ENCODE measurements at regions not wholly inside any gene's neighbourhood (a gene's known extent, or its start where the extent isn't known, plus 50 kb on each side); places are given as distances from the start of the nearest gene placed in this dataset.

GRCh38 chr11:134675983-134676382, 263.9 kb upstream of the B3GAT1 start:
- no peak for TF ChIP-seq FOXP1 (IDR thresholded peaks at IDR 0.05)
- TF ChIP-seq FOXP1 (CRISPR knock-in tag; IDR thresholded peaks at IDR 0.05) = no peak
- TF ChIP-seq POLR2A (IDR thresholded peaks at IDR 0.05; ENCODE audit: insufficient read depth in 1 of 2, low read depth in 2 of 2, low read length in 2 of 2) = no peak
- TF ChIP-seq SKIL (CRISPR knock-in tag; IDR thresholded peaks at IDR 0.05; ENCODE audit: borderline replicate concordance) = no peak
- TF ChIP-seq YY1 (IDR thresholded peaks at IDR 0.05; ENCODE audit: insufficient read depth, insufficient replicate concordance, low read depth, low read length) = no peak
- TF ChIP-seq, protein P1, sequence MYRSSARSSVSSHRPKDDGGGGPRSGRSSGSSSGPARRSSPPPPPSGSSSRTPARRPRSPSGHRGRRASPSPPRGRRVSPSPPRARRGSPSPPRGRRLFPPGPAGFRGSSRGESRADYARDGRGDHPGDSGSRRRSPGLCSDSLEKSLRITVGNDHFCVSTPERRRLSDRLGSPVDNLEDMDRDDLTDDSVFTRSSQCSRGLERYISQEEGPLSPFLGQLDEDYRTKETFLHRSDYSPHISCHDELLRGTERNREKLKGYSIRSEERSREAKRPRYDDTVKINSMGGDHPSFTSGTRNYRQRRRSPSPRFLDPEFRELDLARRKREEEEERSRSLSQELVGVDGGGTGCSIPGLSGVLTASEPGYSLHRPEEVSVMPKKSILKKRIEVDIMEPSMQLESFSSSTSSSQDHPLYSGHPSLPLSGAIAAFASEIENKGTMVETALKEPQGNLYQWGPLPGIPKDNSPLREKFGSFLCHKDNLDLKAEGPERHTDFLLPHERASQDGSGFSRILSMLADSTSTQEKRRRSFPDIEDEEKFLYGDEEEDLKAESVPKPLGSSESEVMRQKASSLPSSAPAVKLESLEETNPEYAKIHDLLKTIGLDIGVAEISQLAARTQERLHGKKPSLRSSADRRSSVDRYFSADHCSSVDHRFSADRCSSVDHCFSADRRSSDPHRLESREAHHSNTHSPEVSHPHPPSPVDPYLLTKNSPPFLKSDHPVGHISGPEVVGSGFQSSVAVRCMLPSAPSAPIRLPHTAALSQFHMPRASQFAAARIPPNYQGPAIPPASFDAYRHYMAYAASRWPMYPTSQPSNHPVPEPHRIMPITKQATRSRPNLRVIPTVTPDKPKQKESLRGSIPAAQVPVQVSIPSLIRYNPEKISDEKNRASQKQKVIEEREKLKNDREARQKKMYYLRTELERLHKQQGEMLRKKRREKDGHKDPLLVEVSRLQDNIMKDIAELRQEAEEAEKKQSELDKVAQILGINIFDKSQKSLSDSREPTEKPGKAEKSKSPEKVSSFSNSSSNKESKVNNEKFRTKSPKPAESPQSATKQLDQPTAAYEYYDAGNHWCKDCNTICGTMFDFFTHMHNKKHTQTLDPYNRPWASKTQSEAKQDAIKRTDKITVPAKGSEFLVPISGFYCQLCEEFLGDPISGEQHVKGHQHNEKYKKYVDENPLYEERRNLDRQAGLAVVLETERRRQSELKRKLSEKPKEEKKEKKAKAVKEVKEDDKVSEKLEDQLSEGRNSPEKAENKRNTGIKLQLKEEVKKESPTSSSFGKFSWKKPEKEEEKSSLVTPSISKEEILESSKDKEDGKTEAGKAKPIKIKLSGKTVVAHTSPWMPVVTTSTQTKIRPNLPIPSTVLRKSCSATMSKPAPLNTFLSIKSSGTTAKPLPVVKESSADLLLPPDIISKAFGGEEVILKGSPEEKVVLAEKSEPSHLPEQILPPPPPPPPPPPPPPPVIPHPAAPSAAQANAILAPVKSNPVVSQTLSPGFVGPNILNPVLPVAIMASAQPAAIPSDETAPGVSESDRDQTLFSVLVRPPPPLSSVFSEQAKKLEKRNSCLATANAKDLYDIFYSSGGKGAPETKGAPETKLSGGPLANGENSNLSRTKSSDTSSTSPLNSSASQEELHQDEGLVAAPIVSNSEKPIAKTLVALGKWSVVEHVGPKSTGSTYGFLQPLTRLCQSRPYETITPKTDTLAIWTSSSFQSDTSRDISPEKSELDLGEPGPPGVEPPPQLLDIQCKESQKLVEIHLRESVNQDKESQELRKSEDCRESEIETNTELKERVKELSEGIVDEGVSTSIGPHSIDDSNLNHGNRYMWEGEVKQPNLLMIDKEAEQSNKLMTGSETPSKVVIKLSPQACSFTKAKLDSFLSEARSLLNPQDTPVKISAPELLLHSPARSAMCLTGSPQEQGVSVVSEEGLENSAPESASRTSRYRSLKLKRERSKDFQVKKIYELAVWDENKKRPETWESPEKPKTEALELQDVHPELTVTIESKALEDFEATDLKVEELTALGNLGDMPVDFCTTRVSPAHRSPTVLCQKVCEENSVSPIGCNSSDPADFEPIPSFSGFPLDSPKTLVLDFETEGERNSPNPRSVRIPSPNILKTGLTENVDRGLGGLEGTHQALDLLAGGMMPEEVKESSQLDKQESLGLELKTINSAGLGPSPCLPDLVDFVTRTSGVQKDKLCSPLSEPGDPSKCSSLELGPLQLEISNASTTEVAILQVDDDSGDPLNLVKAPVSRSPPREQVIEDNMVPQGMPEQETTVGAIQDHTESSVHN (CRISPR knock-in tag; IDR thresholded peaks at IDR 0.05) = no peak
- TF ChIP-seq KMT2B (CRISPR knock-in tag; IDR thresholded peaks at IDR 0.05) = no peak
- no peak for TF ChIP-seq ZNF501 (CRISPR knock-in tag; IDR thresholded peaks at IDR 0.05)
- no peak for TF ChIP-seq JUND (CRISPR knock-in tag; IDR thresholded peaks at IDR 0.05)
- TF ChIP-seq, protein P2, sequence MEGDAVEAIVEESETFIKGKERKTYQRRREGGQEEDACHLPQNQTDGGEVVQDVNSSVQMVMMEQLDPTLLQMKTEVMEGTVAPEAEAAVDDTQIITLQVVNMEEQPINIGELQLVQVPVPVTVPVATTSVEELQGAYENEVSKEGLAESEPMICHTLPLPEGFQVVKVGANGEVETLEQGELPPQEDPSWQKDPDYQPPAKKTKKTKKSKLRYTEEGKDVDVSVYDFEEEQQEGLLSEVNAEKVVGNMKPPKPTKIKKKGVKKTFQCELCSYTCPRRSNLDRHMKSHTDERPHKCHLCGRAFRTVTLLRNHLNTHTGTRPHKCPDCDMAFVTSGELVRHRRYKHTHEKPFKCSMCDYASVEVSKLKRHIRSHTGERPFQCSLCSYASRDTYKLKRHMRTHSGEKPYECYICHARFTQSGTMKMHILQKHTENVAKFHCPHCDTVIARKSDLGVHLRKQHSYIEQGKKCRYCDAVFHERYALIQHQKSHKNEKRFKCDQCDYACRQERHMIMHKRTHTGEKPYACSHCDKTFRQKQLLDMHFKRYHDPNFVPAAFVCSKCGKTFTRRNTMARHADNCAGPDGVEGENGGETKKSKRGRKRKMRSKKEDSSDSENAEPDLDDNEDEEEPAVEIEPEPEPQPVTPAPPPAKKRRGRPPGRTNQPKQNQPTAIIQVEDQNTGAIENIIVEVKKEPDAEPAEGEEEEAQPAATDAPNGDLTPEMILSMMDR (CRISPR knock-in tag; IDR thresholded peaks at IDR 0.05) = no peak
- TF ChIP-seq, protein P3, sequence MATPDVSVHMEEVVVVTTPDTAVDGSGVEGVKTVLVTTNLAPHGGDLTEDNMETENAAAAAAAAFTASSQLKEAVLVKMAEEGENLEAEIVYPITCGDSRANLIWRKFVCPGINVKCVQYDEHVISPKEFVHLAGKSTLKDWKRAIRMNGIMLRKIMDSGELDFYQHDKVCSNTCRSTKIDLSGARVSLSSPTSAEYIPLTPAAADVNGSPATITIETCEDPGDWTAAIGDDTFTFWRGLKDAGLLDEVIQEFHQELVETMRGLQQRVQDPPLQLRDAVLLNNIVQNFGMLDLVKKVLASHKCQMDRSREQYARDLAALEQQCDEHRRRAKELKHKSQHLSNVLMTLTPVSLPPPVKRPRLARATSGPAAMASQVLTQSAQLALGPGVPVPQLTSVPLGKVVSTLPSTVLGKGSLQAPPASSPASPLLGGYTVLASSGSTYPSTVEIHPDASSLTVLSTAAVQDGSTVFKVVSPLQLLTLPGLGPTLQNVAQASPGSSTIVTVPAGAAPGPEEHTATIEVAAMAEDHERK (CRISPR knock-in tag; IDR thresholded peaks at IDR 0.05; ENCODE audit: low read depth) = no peak
- no peak for TF ChIP-seq MAX (IDR thresholded peaks at IDR 0.05)
- no peak for TF ChIP-seq ELF4 (CRISPR knock-in tag; IDR thresholded peaks at IDR 0.05; ENCODE audit: borderline replicate concordance)
- no peak for TF ChIP-seq CCAR2 (optimal IDR thresholded peaks at IDR 0.05; ENCODE audit: low read depth, low read length)
- TF ChIP-seq, protein P4, sequence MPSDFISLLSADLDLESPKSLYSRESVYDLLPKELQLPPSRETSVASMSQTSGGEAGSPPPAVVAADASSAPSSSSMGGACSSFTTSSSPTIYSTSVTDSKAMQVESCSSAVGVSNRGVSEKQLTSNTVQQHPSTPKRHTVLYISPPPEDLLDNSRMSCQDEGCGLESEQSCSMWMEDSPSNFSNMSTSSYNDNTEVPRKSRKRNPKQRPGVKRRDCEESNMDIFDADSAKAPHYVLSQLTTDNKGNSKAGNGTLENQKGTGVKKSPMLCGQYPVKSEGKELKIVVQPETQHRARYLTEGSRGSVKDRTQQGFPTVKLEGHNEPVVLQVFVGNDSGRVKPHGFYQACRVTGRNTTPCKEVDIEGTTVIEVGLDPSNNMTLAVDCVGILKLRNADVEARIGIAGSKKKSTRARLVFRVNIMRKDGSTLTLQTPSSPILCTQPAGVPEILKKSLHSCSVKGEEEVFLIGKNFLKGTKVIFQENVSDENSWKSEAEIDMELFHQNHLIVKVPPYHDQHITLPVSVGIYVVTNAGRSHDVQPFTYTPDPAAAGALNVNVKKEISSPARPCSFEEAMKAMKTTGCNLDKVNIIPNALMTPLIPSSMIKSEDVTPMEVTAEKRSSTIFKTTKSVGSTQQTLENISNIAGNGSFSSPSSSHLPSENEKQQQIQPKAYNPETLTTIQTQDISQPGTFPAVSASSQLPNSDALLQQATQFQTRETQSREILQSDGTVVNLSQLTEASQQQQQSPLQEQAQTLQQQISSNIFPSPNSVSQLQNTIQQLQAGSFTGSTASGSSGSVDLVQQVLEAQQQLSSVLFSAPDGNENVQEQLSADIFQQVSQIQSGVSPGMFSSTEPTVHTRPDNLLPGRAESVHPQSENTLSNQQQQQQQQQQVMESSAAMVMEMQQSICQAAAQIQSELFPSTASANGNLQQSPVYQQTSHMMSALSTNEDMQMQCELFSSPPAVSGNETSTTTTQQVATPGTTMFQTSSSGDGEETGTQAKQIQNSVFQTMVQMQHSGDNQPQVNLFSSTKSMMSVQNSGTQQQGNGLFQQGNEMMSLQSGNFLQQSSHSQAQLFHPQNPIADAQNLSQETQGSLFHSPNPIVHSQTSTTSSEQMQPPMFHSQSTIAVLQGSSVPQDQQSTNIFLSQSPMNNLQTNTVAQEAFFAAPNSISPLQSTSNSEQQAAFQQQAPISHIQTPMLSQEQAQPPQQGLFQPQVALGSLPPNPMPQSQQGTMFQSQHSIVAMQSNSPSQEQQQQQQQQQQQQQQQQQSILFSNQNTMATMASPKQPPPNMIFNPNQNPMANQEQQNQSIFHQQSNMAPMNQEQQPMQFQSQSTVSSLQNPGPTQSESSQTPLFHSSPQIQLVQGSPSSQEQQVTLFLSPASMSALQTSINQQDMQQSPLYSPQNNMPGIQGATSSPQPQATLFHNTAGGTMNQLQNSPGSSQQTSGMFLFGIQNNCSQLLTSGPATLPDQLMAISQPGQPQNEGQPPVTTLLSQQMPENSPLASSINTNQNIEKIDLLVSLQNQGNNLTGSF (CRISPR knock-in tag; IDR thresholded peaks at IDR 0.05) = no peak
